ENCODE measurements at regions not wholly inside any gene's neighbourhood (a gene's known extent, or its start where the extent isn't known, plus 50 kb on each side); places are given as distances from the start of the nearest gene placed in this dataset.

DNA sequence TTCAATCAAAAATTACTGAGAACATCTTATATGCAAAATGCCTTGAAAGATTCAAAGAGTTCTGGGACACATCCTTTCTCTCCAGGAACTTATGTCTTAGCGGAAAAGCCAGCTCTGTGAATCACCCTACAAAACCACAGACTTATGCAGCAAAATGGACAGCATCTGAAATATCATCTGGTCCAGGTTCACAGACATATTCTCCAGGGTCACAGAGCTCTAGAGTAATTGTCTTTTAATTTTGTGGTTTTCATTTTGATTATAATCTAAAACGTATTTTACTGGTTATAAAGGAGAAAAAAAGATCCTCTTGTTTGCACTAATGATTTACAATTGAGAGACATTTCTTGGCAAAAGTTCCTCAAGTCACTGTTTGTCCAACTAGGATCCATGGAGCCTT lies 246.2 kb downstream of the MSRB3 start:
- intact Hi-C loops (cut with DNase I), result no loop called here
- no peaks in the 10 kb centered on the region for H3K27me3 ChIP-seq
- no peak for DNase-seq (ENCODE audit: extremely low spot score)
- no peaks in the 10 kb centered on the region for H3K9me3 ChIP-seq
- 66% methylated on average over 2 of the region's 2 CpGs for WGBS
- H3K4me1 ChIP-seq, result no peaks in the 10 kb centered on the region
- TF ChIP-seq POLR2A (IDR thresholded peaks at IDR 0.05; ENCODE audit: low read depth) (no peak), EP300 (IDR thresholded peaks at IDR 0.05) (no peak), POLR2AphosphoS5 (IDR thresholded peaks at IDR 0.05) (no peak)
- TF ChIP-seq, protein P1, sequence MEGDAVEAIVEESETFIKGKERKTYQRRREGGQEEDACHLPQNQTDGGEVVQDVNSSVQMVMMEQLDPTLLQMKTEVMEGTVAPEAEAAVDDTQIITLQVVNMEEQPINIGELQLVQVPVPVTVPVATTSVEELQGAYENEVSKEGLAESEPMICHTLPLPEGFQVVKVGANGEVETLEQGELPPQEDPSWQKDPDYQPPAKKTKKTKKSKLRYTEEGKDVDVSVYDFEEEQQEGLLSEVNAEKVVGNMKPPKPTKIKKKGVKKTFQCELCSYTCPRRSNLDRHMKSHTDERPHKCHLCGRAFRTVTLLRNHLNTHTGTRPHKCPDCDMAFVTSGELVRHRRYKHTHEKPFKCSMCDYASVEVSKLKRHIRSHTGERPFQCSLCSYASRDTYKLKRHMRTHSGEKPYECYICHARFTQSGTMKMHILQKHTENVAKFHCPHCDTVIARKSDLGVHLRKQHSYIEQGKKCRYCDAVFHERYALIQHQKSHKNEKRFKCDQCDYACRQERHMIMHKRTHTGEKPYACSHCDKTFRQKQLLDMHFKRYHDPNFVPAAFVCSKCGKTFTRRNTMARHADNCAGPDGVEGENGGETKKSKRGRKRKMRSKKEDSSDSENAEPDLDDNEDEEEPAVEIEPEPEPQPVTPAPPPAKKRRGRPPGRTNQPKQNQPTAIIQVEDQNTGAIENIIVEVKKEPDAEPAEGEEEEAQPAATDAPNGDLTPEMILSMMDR (IDR thresholded peaks at IDR 0.05), result no peak
- no peaks in the 10 kb centered on the region for H3K36me3 ChIP-seq
- no peak overlapping the region for H3K4me3 ChIP-seq
- no peak overlapping the region for H3K27ac ChIP-seq (replicated peaks in 1 of 4)

DNA sequence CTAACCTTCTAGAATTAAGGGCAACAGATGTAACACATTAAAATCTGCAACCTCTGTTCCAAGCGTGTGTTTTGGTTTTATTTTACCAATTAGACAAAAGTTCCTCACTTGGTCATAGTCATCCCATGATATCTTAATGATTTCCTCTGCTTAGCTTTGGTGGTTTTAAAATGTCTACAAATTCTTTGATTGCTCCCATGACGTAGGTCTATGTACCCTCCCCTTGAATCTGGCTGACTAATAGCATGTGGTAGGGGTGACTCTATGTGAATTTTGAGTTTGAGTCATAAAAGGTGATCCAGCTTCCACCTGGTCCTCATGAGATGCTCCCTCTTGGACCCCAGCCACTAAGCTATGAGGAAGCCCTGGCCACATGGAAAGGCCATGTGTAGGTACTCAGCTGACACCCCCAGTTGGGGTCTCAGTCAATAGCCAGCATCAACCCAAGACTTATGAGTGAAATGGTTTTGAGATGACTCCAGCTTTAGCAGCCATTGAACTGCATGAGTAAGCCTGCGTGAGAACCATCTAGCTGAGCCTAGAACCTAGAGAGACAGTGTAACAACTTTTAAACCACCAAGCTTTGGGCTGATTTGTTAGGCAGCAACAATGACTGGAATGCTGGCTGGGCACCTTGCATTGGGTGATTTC lies 247.1 kb downstream of the MSRB3 start:
- Histone ChIP-seq H3K4me3 (no peak overlapping the region), H3K4me1 (no peaks in the 10 kb centered on the region), H3K27me3 (no peaks in the 10 kb centered on the region), H3K27ac (replicated peaks in 1 of 4) (no peak overlapping the region), H3K36me3 (no peaks in the 10 kb centered on the region), H3K9me3 (no peaks in the 10 kb centered on the region)
- no peak for DNase-seq (ENCODE audit: extremely low spot score)
- TF ChIP-seq, protein P1 (IDR thresholded peaks at IDR 0.05), result no peak
- TF ChIP-seq POLR2A (IDR thresholded peaks at IDR 0.05; ENCODE audit: low read depth), result no peak
- no peak for TF ChIP-seq POLR2AphosphoS5 (IDR thresholded peaks at IDR 0.05)
- TF ChIP-seq EP300 (IDR thresholded peaks at IDR 0.05), result no peak
- intact Hi-C loops (cut with DNase I), result no loop called here
- WGBS, result 88% methylated on average over 3 of the region's 3 CpGs

DNA sequence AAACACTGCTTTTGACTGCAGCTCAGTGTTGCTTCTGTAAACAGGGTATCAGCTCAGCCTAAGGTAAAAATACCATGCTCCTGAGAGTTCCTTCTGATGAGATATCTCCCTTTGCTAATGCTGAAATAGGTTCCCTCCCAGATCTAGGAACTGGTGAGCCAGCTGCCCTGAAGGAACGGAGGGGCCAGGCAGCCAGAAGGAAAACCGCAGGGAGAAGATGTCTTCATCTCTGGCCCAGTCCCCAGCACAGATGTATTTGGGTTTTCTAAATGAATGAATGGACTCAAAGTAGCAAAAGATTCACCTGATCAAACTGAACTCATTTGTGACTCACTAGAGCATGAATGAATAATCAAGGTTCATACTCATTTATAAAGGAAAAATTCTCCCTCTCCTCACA lies 247.8 kb downstream of the MSRB3 start:
- no peaks in the 10 kb centered on the region for H3K27me3 ChIP-seq
- H3K27ac ChIP-seq (replicated peaks in 1 of 4), result no peak overlapping the region
- no peaks in the 10 kb centered on the region for H3K4me1 ChIP-seq
- 93% methylated on average over 2 of the region's 2 CpGs for WGBS
- TF ChIP-seq POLR2AphosphoS5 (IDR thresholded peaks at IDR 0.05) (no peak), EP300 (IDR thresholded peaks at IDR 0.05) (no peak), POLR2A (IDR thresholded peaks at IDR 0.05; ENCODE audit: low read depth) (no peak)
- TF ChIP-seq, protein P1 (IDR thresholded peaks at IDR 0.05), result no peak
- intact Hi-C loops (cut with DNase I), result no loop called here
- H3K9me3 ChIP-seq, result no peaks in the 10 kb centered on the region
- no peak overlapping the region for H3K4me3 ChIP-seq
- H3K36me3 ChIP-seq, result no peaks in the 10 kb centered on the region
- DNase-seq (ENCODE audit: extremely low spot score), result no peak

DNA sequence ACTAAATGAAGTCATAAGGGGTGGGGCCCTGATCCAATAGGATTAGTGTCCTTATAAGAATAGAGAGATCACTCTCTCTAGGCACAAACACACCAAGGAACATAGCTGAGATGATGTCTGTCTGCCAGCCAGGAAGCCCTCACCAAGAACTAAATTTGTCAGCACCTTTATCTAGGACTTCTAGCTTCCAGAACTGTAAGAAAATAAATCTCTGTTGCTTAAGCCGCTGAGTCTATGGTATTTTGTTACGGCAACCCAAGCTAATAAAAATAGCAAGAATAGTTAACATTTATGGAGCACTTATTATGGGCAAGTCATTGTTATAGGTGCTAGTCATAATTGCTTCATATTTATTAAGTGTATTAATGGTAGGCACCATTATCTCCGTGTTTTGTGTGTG lies 249.6 kb downstream of the MSRB3 start:
- Histone ChIP-seq H3K27ac (replicated peaks in 1 of 4) (no peak overlapping the region), H3K27me3 (no peaks in the 10 kb centered on the region), H3K4me1 (no peaks in the 10 kb centered on the region), H3K4me3 (no peak overlapping the region), H3K9me3 (no peaks in the 10 kb centered on the region), H3K36me3 (no peaks in the 10 kb centered on the region)
- 97% methylated on average over 3 of the region's 3 CpGs for WGBS
- DNase-seq (ENCODE audit: extremely low spot score), result no peak
- intact Hi-C loops (cut with DNase I), result no loop called here
- TF ChIP-seq, protein P1 (IDR thresholded peaks at IDR 0.05), result no peak
- TF ChIP-seq EP300 (IDR thresholded peaks at IDR 0.05) (no peak), POLR2A (IDR thresholded peaks at IDR 0.05; ENCODE audit: low read depth) (no peak), POLR2AphosphoS5 (IDR thresholded peaks at IDR 0.05) (no peak)

DNA sequence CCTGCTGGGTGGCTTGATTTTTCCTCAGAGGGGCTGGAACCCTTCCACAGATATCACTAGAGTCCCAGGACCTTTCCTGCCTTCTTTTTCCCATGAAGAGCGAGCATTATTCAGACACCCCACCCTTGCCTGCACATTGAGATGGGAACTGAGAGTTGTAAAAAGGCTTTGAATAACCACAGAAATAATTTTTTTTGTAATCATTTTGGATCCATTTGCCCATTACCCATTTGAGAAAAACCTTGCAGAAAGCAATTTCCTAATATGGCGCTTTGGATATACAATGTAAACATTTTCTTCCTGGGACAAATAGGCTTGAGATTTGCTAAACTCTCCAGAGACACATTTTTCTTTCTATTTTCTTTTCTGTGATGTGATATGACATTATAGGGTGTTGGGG lies 250.6 kb downstream of the MSRB3 start:
- no peak overlapping the region for H3K27ac ChIP-seq (replicated peaks in 1 of 4)
- peaks cover 0 to 4% (median 0%) of the 10 kb centered on the region in 4 donors for H3K4me1 ChIP-seq
- intact Hi-C loops (cut with DNase I), result no loop called here
- TF ChIP-seq EP300 (IDR thresholded peaks at IDR 0.05), result no peak
- no peak for TF ChIP-seq POLR2AphosphoS5 (IDR thresholded peaks at IDR 0.05)
- TF ChIP-seq, protein P1 (IDR thresholded peaks at IDR 0.05), result no peak
- TF ChIP-seq POLR2A (IDR thresholded peaks at IDR 0.05; ENCODE audit: low read depth), result no peak
- no peaks in the 10 kb centered on the region for H3K9me3 ChIP-seq
- WGBS, result 97% methylated on average over 2 of the region's 2 CpGs
- H3K4me3 ChIP-seq, result no peak overlapping the region
- no peaks in the 10 kb centered on the region for H3K36me3 ChIP-seq
- no peaks in the 10 kb centered on the region for H3K27me3 ChIP-seq
- DNase-seq (ENCODE audit: extremely low spot score), result no peak
